K562 (cell line): ENCODE measurements at regions not wholly inside any gene's neighbourhood (a gene's known extent, or its start where the extent isn't known, plus 50 kb on each side); places are given as distances from the start of the nearest gene placed in this dataset.

Experiments
- ATAC-seq: fragments of 200-7000 bp; cut with Tn5 transposase; 3 replicates; pipeline ENCODE4 v1.9.1; 2020; ENCODE audit warnings: moderate library complexity
- BruUV-seq: library from RNA; stranded (reverse); fragments of 400-500 nt; replicated peaks from 2 replicates; lab custom pipeline; 2021; lab: Mats Ljungman, UMichigan
- CTCF ChIA-PET: fragments of 300-600 bp; formaldehyde crosslinking; extraction: SDS; loops from one replicate; lab custom pipeline; 2021; ENCODE audit warnings: low intra/inter-chr PET ratio; lab: Yijun Ruan, JAX
- POLR2A ChIA-PET: fragments of 300-600, 350-650 bp; sonication (Branson Sonifier 250); formaldehyde crosslinking; extraction: SDS; loops from one replicate; lab custom pipeline; 2021; ENCODE audit warnings: antibody characterized with exemption, inconsistent platforms; lab: Yijun Ruan, JAX
- DNase-seq, 4 experiments: peaks; one replicate each; pipeline versions ENCODE4 v3.0.0 to v3.0.0-alpha.2; 2011 to 2018; ENCODE audit warnings: low spot score in 3 of 4, mixed read lengths in 3 of 4; ENCODE audit errors: extremely low read depth in 1 of 4
- FAIRE-seq: peaks from 2 replicates; lab custom pipeline; 2011; peaks lifted over from hg19 to GRCh38; lab: Jason Lieb, UNC
- H2AFZ ChIP-seq: 2 replicates; pipeline ENCODE4 v1.6.0; 2011; ENCODE audit warnings: low read depth, low read length, control low read depth, inconsistent platforms
- H3K27ac ChIP-seq: fragments of 200-600 bp; 3 replicates; pipeline ENCODE4 v1.8.0; 2011; ENCODE audit warnings: low read depth, mild to moderate bottlenecking, control low read depth, inconsistent platforms, low read length, moderate library complexity, mixed read lengths; ENCODE audit errors: extremely low read depth
- H3K27me3 ChIP-seq, 2 experiments: fragments of 300-600 bp in 1 of 2; 2 replicates in 1 of 2; 3 replicates in 1 of 2; pipeline versions ENCODE4 v1.6.0 to v1.8.0; 2011; ENCODE audit warnings: inconsistent platforms in 2 of 2, low read length in 2 of 2, mild to moderate bottlenecking in 1 of 2, mixed read lengths in 1 of 2, moderate library complexity in 1 of 2; ENCODE audit not compliant: control insufficient read depth in 2 of 2, insufficient read depth in 2 of 2
- H3K36me3 ChIP-seq: fragments of 300-600 bp; 3 replicates; pipeline ENCODE4 v1.8.0; 2011; ENCODE audit warnings: mild to moderate bottlenecking, low read length, inconsistent platforms; ENCODE audit not compliant: control insufficient read depth, insufficient read depth
- H3K4me1 ChIP-seq, 2 experiments: fragments of 200-600 bp in 1 of 2; replicated peaks in 1 of 2; 2 replicates in 1 of 2; 3 replicates in 1 of 2; pipeline versions ENCODE4 v1.5.1 to v1.8.0; 2011; ENCODE audit warnings: inconsistent platforms in 2 of 2, low read length in 2 of 2, mild to moderate bottlenecking in 1 of 2, mixed read lengths in 1 of 2, moderate library complexity in 1 of 2; ENCODE audit not compliant: control insufficient read depth in 2 of 2, insufficient read depth in 2 of 2
- H3K4me2 ChIP-seq: 2 replicates; pipeline ENCODE4 v1.6.1; 2011; ENCODE audit warnings: low read length, control low read depth, inconsistent platforms, mixed read lengths; ENCODE audit not compliant: insufficient read depth
- H3K4me3 ChIP-seq: fragments of 200-600 bp; sonication (generic), shearing (Covaris generic); 2 replicates; pipeline ENCODE4 v1.5.1; 2016; ENCODE audit warnings: control low read depth, inconsistent platforms
- H3K79me2 ChIP-seq: fragments of 200-600 bp; 3 replicates; pipeline ENCODE4 v1.8.0; 2011; ENCODE audit warnings: low read length, inconsistent platforms; ENCODE audit not compliant: control insufficient read depth, insufficient read depth
- H3K9ac ChIP-seq, 2 experiments: 2 replicates each; pipeline versions ENCODE4 v1.6.0 to v1.6.1; 2011; ENCODE audit warnings: low read depth in 2 of 2, low read length in 2 of 2, control low read depth in 1 of 2, inconsistent platforms in 1 of 2, mild to moderate bottlenecking in 1 of 2, mixed read lengths in 1 of 2; ENCODE audit not compliant: insufficient read depth in 1 of 2
- H3K9me1 ChIP-seq: one replicate; pipeline ENCODE4 v1.6.0; 2011; ENCODE audit warnings: inconsistent platforms, mild to moderate bottlenecking, low read length, moderate library complexity; ENCODE audit not compliant: control insufficient read depth, insufficient read depth
- H3K9me3 ChIP-seq: replicated peaks from 2 replicates; pipeline ENCODE4 v1.5.1; 2011; ENCODE audit warnings: low read depth, low read length, inconsistent platforms; ENCODE audit not compliant: control insufficient read depth, insufficient read depth
- H4K20me1 ChIP-seq: replicated peaks from 2 replicates; pipeline ENCODE4 v1.6.1; 2011; ENCODE audit warnings: low read length, inconsistent platforms, mixed read lengths; ENCODE audit not compliant: control insufficient read depth, insufficient read depth
- GABPB2 ChIP-seq: fragments of 250-450 bp; sonication (Bioruptor Pico); conservative IDR thresholded peaks from 2 replicates; pipeline ENCODE4 v1.5.1; 2021; ENCODE audit warnings: mild to moderate bottlenecking
- KDM5B ChIP-seq: fragments of 200-600 bp; sonication (generic); IDR thresholded peaks from 2 replicates; pipeline ENCODE4 v1.6.1; 2012; ENCODE audit warnings: low read depth, mild to moderate bottlenecking, moderate library complexity, low read length, control low read depth, inconsistent platforms; ENCODE audit not compliant: insufficient replicate concordance
- LCOR ChIP-seq: sonication (generic); formaldehyde crosslinking; IDR thresholded peaks from 2 replicates; pipeline ENCODE4 v1.8.0; 2022; ENCODE audit warnings: mild to moderate bottlenecking, missing genetic modification reagents
- MCM5 ChIP-seq: fragments of 450-650 bp; IDR thresholded peaks from 2 replicates; pipeline ENCODE4 v1.6.1; 2016; ENCODE audit warnings: low read depth
- NFIC ChIP-seq: fragments of 450-650 bp; IDR thresholded peaks from 2 replicates; pipeline ENCODE4 v1.6.1; 2017; ENCODE audit warnings: mild to moderate bottlenecking, inconsistent platforms
- SMARCE1 ChIP-seq: fragments of 450-650 bp; IDR thresholded peaks from 2 replicates; pipeline ENCODE4 v1.7.1; 2016; ENCODE audit warnings: mild to moderate bottlenecking
- ZNF395 ChIP-seq: fragments of 200-800 bp; sonication (Bioruptor generic); IDR thresholded peaks from 2 replicates; pipeline ENCODE4 v1.6.1; 2017; ENCODE audit warnings: missing genetic modification characterization, missing compliant biosample characterization
- ZNF830 ChIP-seq: fragments of 250-450 bp; sonication (Bioruptor Pico); IDR thresholded peaks from 2 replicates; pipeline ENCODE4 v1.5.0; 2021; ENCODE audit warnings: mild to moderate bottlenecking
- WGBS: fragments of 100-300 bp; shearing (Covaris generic); methylation state at CpG from one replicate; pipeline ENCODE4 v1.1.6; 2016; ENCODE audit warnings: low coverage, mixed read lengths; ENCODE audit not compliant: insufficient coverage; ENCODE audit errors: missing lambda C conversion rate; 5-methylcytosine and 5-hydroxymethylcytosine counted together
- in situ Hi-C: fragments of 300-500 bp; cut with MboI; formaldehyde crosslinking; loops from 4 replicates; pipeline ENCODE4 v1.15.0; 2018; ENCODE audit warnings: inconsistent platforms, mixed read lengths
- intact Hi-C: fragments of 100-400 bp; cut with micrococcal nuclease; formaldehyde crosslinking; loops from 2 replicates; pipeline ENCODE4 v1.14.2; 2022

- TF ChIP-seq MCM5 = no peak
- no peak for TF ChIP-seq ZNF830 (CRISPR knock-in tag)
- CTCF ChIA-PET = no interaction called here
- no TSS peak for BruUV-seq
- Histone ChIP-seq H3K27me3 (no peaks in the 10 kb centered on the region), H3K4me2 (no peak overlapping the region), H3K79me2 (no peaks in the 10 kb centered on the region), H2AFZ (no peak overlapping the region), H3K9me3 (no peaks in the 10 kb centered on the region), H3K9ac (no peak overlapping the region), H3K4me1 (no peaks in the 10 kb centered on the region), H4K20me1 (no peaks in the 10 kb centered on the region), H3K27ac (no peak overlapping the region), H3K9me1 (no peaks in the 10 kb centered on the region), H3K36me3 (no peaks in the 10 kb centered on the region), H3K4me3 (no peak overlapping the region)
- in situ Hi-C loops = no loop called here
- FAIRE-seq (no peak), ATAC-seq (no peak), DNase-seq (no peak)
- WGBS = 0% methylated on average over 2 of the region's 2 CpGs
- intact Hi-C loops = no loop called here
- POLR2A ChIA-PET = no interaction called here
These were observed 304.8 kb downstream of the CPS1 start for GRCh38 chr2:210861038-210861665.

DNA sequence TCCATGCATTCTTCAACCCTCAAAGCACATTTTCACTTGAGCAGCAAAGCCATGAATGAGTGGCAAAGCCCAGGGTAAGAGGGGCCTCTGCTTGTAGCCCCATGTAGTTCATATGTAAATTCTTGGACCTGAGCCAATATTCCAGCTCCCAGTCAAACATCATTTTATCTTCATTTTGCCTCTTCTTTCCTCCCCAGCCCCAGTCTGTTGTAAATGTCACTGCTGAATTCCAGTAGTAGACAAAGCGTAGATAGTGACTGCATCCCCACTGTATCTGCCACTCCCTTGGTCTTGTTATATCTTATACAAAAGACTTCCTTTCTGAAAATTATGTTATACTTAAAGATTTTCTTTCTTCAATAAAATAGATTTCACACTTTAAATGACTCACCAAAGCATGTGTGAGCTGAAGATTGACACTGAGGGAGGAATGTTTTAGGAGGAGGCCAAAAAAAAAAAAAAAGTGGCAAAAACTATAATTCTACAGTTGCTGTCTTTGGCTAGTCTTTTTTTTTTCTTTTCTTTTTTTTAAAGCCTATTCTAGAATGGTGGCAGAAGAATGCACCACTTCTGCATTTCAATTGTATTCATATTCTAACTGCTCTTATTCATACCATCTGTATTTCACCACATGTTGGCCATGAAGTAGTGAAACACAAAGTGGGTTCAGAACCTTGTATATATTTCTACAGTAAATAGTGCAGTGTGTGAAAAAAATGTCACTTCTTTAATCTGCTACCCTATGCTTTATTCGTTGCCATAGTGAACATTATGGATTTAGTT lies 306.1 kb downstream of the CPS1 start:
- Histone ChIP-seq H3K27ac (no peak overlapping the region), H3K36me3 (no peaks in the 10 kb centered on the region), H3K4me1 (no peaks in the 10 kb centered on the region), H3K4me3 (no peak overlapping the region), H3K9ac (no peak overlapping the region), H3K79me2 (no peaks in the 10 kb centered on the region), H2AFZ (no peak overlapping the region), H3K27me3 (no peaks in the 10 kb centered on the region), H3K4me2 (no peak overlapping the region), H3K9me1 (no peaks in the 10 kb centered on the region)
- BruUV-seq = no TSS peak
- ChIA-PET POLR2A (no interaction called here), CTCF (no interaction called here)
- no peak for ATAC-seq
- no peak for DNase-seq
- 0% methylated on average over 1 of the region's 2 CpGs for whole genome bisulfite sequencing
- FAIRE-seq = no peak
- intact Hi-C loops = no loop called here
- TF ChIP-seq ZNF395 (no peak), GABPB2 (CRISPR knock-in tag) (no peak), NFIC (peak; percentile 33), LCOR (CRISPR knock-in tag) (no peak), SMARCE1 (no peak), KDM5B (no peak)
- TF ChIP-seq, all 486 proteins: peak for 1
- H3K9me3 ChIP-seq = no peaks in the 10 kb centered on the region
- H4K20me1 ChIP-seq = no peaks in the 10 kb centered on the region
- in situ Hi-C loops = no loop called here
